ENCODE measurements at regions not wholly inside any gene's neighbourhood (a gene's known extent, or its start where the extent isn't known, plus 50 kb on each side); places are given as distances from the start of the nearest gene placed in this dataset.

DNA sequence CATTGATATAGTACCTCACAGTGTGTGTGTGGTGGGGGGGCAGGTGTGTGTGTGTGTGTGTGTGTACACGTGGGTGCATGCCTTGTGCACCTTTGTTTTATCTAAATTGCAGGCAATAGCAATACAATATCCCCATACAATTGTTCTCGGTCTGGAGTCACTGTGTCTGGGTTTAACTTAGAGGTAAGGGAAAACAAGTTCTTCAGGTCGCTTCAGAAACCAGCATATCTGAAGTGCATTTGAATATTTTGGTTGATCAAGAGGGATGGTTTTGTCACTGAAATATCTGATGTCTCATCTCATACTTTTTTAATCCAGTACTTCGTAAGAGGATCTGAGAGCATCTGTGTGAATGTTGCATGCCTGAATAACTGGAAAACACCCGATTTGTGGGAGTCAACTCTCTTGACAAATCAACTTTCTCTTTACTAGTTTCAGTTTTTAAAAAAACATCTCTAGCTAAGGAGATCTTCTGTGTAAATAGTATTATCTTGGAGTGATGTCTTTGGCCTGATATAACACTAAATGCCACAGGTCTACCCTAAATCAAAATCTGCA lies 206.8 kb upstream of the NR2F2 start:
- Mint-ChIP-seq H3K27me3 (peaks cover 8% of the 10 kb centered on the region), H3K4me1 (ENCODE audit: low read depth) (no peaks in the 10 kb centered on the region), H3K4me3 (no peak overlapping the region), H3K36me3 (ENCODE audit: low read depth) (no peaks in the 10 kb centered on the region), H3K9me3 (peaks cover 1% of the 10 kb centered on the region), H3K27ac (no peak overlapping the region)
- intact Hi-C loops (cut with micrococcal nuclease): no loop called here
- DNase-seq (no peak), ATAC-seq (no peak)
- TF ChIP-seq, protein P1, sequence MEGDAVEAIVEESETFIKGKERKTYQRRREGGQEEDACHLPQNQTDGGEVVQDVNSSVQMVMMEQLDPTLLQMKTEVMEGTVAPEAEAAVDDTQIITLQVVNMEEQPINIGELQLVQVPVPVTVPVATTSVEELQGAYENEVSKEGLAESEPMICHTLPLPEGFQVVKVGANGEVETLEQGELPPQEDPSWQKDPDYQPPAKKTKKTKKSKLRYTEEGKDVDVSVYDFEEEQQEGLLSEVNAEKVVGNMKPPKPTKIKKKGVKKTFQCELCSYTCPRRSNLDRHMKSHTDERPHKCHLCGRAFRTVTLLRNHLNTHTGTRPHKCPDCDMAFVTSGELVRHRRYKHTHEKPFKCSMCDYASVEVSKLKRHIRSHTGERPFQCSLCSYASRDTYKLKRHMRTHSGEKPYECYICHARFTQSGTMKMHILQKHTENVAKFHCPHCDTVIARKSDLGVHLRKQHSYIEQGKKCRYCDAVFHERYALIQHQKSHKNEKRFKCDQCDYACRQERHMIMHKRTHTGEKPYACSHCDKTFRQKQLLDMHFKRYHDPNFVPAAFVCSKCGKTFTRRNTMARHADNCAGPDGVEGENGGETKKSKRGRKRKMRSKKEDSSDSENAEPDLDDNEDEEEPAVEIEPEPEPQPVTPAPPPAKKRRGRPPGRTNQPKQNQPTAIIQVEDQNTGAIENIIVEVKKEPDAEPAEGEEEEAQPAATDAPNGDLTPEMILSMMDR (IDR thresholded peaks at IDR 0.05): no peak
- ChIA-PET CTCF (interaction anchor here (1.0 kb wide), 1 partner anchor 969 kb away, joined by 4 read pairs; no protein-coding TSS in a partner anchor), POLR2A (no interaction called here)

DNA sequence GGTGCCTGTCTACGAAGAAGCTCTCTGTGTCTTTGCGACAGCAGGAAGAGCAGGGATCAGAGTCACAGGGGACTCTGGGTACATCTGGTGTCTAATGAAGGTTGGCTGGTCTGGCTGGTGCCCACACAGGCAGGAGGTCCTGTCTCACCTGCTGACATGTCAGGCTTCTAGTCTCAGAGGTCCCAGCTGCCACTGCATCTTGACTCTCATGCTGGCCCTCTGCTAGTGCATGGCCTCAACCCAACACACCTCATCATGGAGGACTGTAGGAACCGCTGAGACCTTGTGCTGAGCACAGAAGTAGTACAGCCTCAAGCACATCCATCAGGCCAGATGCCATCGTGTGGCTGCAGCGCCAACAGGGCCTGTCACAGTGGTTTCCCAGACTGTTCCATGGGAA lies 206.1 kb upstream of the NR2F2 start:
- CTCF ChIA-PET: interaction anchor here (1.0 kb wide), 1 partner anchor 968 kb away, joined by 4 read pairs; no protein-coding TSS in a partner anchor
- Mint-ChIP-seq H3K9me3 (peaks cover 1% of the 10 kb centered on the region), H3K4me1 (ENCODE audit: low read depth) (no peaks in the 10 kb centered on the region), H3K36me3 (ENCODE audit: low read depth) (no peaks in the 10 kb centered on the region), H3K27me3 (peaks cover 8% of the 10 kb centered on the region), H3K4me3 (no peak overlapping the region), H3K27ac (no peak overlapping the region)
- intact Hi-C loops (cut with micrococcal nuclease): no loop called here
- no peak for ATAC-seq
- POLR2A ChIA-PET: no interaction called here
- no peak for DNase-seq
- TF ChIP-seq, protein P1 (IDR thresholded peaks at IDR 0.05): no peak

- ChIA-PET POLR2A (no interaction called here), CTCF (no interaction called here)
- Mint-ChIP-seq H3K4me3 (no peak overlapping the region), H3K36me3 (ENCODE audit: low read depth) (no peaks in the 10 kb centered on the region), H3K27ac (no peak overlapping the region), H3K9me3 (peaks cover 1% of the 10 kb centered on the region), H3K27me3 (peaks cover 8% of the 10 kb centered on the region), H3K4me1 (ENCODE audit: low read depth) (no peaks in the 10 kb centered on the region)
- intact Hi-C loops (cut with micrococcal nuclease): no loop called here
- no peak for ATAC-seq
- TF ChIP-seq, protein P1 (IDR thresholded peaks at IDR 0.05): no peak
- DNase-seq: no peak
Measured at GRCh38 chr15:96125721-96126415, 204.6 kb upstream of the NR2F2 start.

- no peak for ATAC-seq
- no peaks in the 10 kb centered on the region for H3K36me3 Mint-ChIP-seq (ENCODE audit: low read depth)
- peaks cover 1% of the 10 kb centered on the region for H3K9me3 Mint-ChIP-seq
- no peak overlapping the region for H3K27ac Mint-ChIP-seq
- peaks cover 8% of the 10 kb centered on the region for H3K27me3 Mint-ChIP-seq
- ChIA-PET POLR2A (no interaction called here), CTCF (no interaction called here)
- no peak for DNase-seq
- intact Hi-C loops (cut with micrococcal nuclease): no loop called here
- H3K4me1 Mint-ChIP-seq (ENCODE audit: low read depth): no peaks in the 10 kb centered on the region
- no peak overlapping the region for H3K4me3 Mint-ChIP-seq
- TF ChIP-seq, protein P1 (IDR thresholded peaks at IDR 0.05): no peak
Measured at GRCh38 chr15:96126859-96127258, 203.6 kb upstream of the NR2F2 start.

GRCh38 chr15:96130734-96131133 lies 199.8 kb upstream of the NR2F2 start:
- H3K4me1 Mint-ChIP-seq (ENCODE audit: low read depth): no peaks in the 10 kb centered on the region
- DNase-seq (no peak), ATAC-seq (no peak)
- TF ChIP-seq, protein P1 (IDR thresholded peaks at IDR 0.05): no peak
- ChIA-PET POLR2A (no interaction called here), CTCF (no interaction called here)
- no peak overlapping the region for H3K27ac Mint-ChIP-seq
- H3K9me3 Mint-ChIP-seq: peaks cover 1% of the 10 kb centered on the region
- H3K36me3 Mint-ChIP-seq (ENCODE audit: low read depth): no peaks in the 10 kb centered on the region
- H3K4me3 Mint-ChIP-seq: no peak overlapping the region
- intact Hi-C loops (cut with micrococcal nuclease): no loop called here
- peaks cover 8% of the 10 kb centered on the region for H3K27me3 Mint-ChIP-seq

Data from activated CD8-positive, alpha-beta T cell treated with anti-CD3 and anti-CD28 coated beads for 36 hours (primary cell).